ENCODE measurements at regions not wholly inside any gene's neighbourhood (a gene's known extent, or its start where the extent isn't known, plus 50 kb on each side); places are given as distances from the start of the nearest gene placed in this dataset.

DNA sequence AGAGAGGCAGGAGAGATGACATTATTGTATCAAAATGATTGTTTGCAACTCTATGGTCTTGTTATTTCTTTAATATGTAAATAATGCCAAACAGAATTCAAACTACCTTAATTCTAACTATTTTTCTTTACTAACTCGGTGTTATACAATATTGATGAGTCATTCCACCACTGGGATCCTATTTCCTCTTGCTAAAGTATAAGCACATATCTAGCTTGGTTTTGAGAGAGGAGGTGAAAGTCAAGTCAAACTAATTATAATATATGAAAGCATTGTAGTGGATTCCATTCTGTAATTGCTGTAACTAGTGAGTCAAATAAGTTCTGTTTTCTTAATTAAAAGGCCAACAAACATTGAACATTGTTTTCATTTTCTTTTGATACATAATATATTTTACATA lies 837.6 kb downstream of the PDHA2 start:
- H2BK20ac ChIP-seq (ENCODE audit: low read depth, low read length), result no peak overlapping the region
- in situ Hi-C loops (cut with MboI; ENCODE audit: low sequenced_read_pairs), result no loop called here
- H2AK5ac ChIP-seq (ENCODE audit: low read depth, low read length), result no peak overlapping the region
- no peak overlapping the region for H3K4me2 ChIP-seq (ENCODE audit: low read depth, low read length)
- dilution Hi-C loops (cut with HindIII; ENCODE audit: low sequenced_read_pairs, unreplicated experiment), result no loop called here
- peaks cover 2% of the 10 kb centered on the region; the same call in 1 of the 2 replicates for H3K9me3 ChIP-seq (ENCODE audit: control insufficient read depth, insufficient read depth, low read length)
- H4K20me1 ChIP-seq (ENCODE audit: insufficient read depth, low read length), result no peaks in the 10 kb centered on the region
- no peak overlapping the region for H3K9ac ChIP-seq (ENCODE audit: low read depth, low read length)
- no peak overlapping the region for H4K5ac ChIP-seq (ENCODE audit: low read depth, low read length)
- no peaks in the 10 kb centered on the region for H3K9me1 ChIP-seq (ENCODE audit: insufficient read depth, low read length)
- DNase-seq, result no peak
- ChIA-PET POLR2A (ENCODE audit: unreplicated experiment) (no interaction called here), CTCF (no interaction called here)
- H3K56ac ChIP-seq (ENCODE audit: extremely low read depth, insufficient read depth, low read length), result no peak overlapping the region
- intact Hi-C loops (cut with micrococcal nuclease), result no loop called here
- ATAC-seq (ENCODE audit: low read depth), result no peak
- TF ChIP-seq CEBPB (IDR thresholded peaks at IDR 0.05; ENCODE audit: low read depth, low read length), result no peak
- TF ChIP-seq RCOR1 (IDR thresholded peaks at IDR 0.05; ENCODE audit: insufficient replicate concordance, low read length), result no peak
- TF ChIP-seq NFE2L2 (IDR thresholded peaks at IDR 0.05; ENCODE audit: low read depth, low read length), result peak; percentile 53
- no peak overlapping the region for H2BK120ac ChIP-seq (ENCODE audit: low read depth, low read length)
- H3K4me3 ChIP-seq (ENCODE audit: insufficient read depth, low read depth, low read length), result no peak overlapping the region
- no peak overlapping the region for H2BK15ac ChIP-seq (ENCODE audit: low read depth, low read length)
- BruUV-seq (replicated peaks), result no TSS peak
- no peak overlapping the region for H4K8ac ChIP-seq (ENCODE audit: low read depth in 2 of 2, low read length in 2 of 2)
- no peak overlapping the region for H3K4ac ChIP-seq (ENCODE audit: low read depth, low read length)
- no peaks in the 10 kb centered on the region for H3K27me3 ChIP-seq (ENCODE audit: control insufficient read depth, insufficient read depth, low read length)
- no peaks in the 10 kb centered on the region for H3K4me1 ChIP-seq (ENCODE audit: control insufficient read depth, insufficient read depth, low read length)
- no peak overlapping the region for H3K23ac ChIP-seq (ENCODE audit: low read depth, low read length)
- H3K27ac ChIP-seq (ENCODE audit: insufficient read depth, low read length), result no peak overlapping the region
- no peak overlapping the region for H3K18ac ChIP-seq (ENCODE audit: low read depth, low read length)
- H3K14ac ChIP-seq (replicated peaks; ENCODE audit: low read depth, low read length), result no peak overlapping the region
- H2AFZ ChIP-seq (replicated peaks; ENCODE audit: low read length, poor library complexity), result no peak overlapping the region
- WGBS, 2 experiments (ENCODE audit: extremely low coverage in 2 of 2, insufficient read length in 1 of 2), result no CpG with 5 or more reads among the region's 1 CpG
- H2BK5ac ChIP-seq (ENCODE audit: low read depth, low read length, poor library complexity, severe bottlenecking), result no peak overlapping the region
- H4K91ac ChIP-seq (ENCODE audit: insufficient read depth, low read depth, low read length), result no peak overlapping the region
- H2AK9ac ChIP-seq (replicated peaks; ENCODE audit: low read depth, low read length, poor library complexity), result no peak overlapping the region
- H3K36me3 ChIP-seq (ENCODE audit: control insufficient read depth, insufficient read depth, low read length), result no peaks in the 10 kb centered on the region
- H3K79me1 ChIP-seq (ENCODE audit: low read depth in 1 of 2, low read length in 2 of 2), result no peaks in the 10 kb centered on the region
